Femur (tissue), 1 donor: ENCODE measurements at regions not wholly inside any gene's neighbourhood (a gene's known extent, or its start where the extent isn't known, plus 50 kb on each side); places are given as distances from the start of the nearest gene placed in this dataset.
"Not testable (repeated sequence)": the region's sequence is repeated elsewhere in the genome, so short reads cannot be mapped to it uniquely, and the experiment has no call there.

Experiments used
- DNase-seq: peaks from one replicate; pipeline ENCODE4 v3.0.0-alpha.2; 2017

GRCh38 chr5:175344331-175345195 lies 99.4 kb downstream of the DRD1 start:
- DNase-seq: no peak

GRCh38 chr5:175343308-175343707 lies 100.7 kb downstream of the DRD1 start:
- no peak for DNase-seq

GRCh38 chr5:175340180-175340579 lies 103.8 kb downstream of the DRD1 start:
- no peak for DNase-seq

- DNase-seq: no peak
These were observed 106.3 kb downstream of the DRD1 start for GRCh38 chr5:175337680-175338079.

GRCh38 chr5:175336781-175337180 lies 107.2 kb downstream of the DRD1 start:
- no peak for DNase-seq

GRCh38 chr5:175335691-175336090 lies 108.3 kb downstream of the DRD1 start:
- DNase-seq: no peak

- DNase-seq: not testable (repeated sequence)
These were observed 112.6 kb downstream of the DRD1 start for GRCh38 chr5:175331173-175332036.

GRCh38 chr5:175329976-175330375 lies 114.0 kb downstream of the DRD1 start:
- DNase-seq: no peak

GRCh38 chr5:175328687-175329086 lies 115.3 kb downstream of the DRD1 start:
- DNase-seq: no peak

- DNase-seq: no peak
These were observed 115.8 kb downstream of the DRD1 start for GRCh38 chr5:175328176-175328575.

GRCh38 chr5:175325681-175326080 lies 118.3 kb downstream of the DRD1 start:
- DNase-seq: no peak

GRCh38 chr5:175321927-175322532 lies 122.0 kb downstream of the DRD1 start:
- peak; percentile 23 for DNase-seq

GRCh38 chr5:175319199-175319598 lies 124.8 kb downstream of the DRD1 start:
- DNase-seq: no peak

GRCh38 chr5:175317872-175318271 lies 126.1 kb downstream of the DRD1 start:
- no peak for DNase-seq

GRCh38 chr5:175309218-175309810 lies 134.7 kb downstream of the DRD1 start:
- DNase-seq: no peak

GRCh38 chr5:175308701-175309100 lies 135.3 kb downstream of the DRD1 start:
- no peak for DNase-seq

- no peak for DNase-seq
These were observed 137.6 kb downstream of the DRD1 start for GRCh38 chr5:175306381-175306780.

GRCh38 chr5:175305251-175305650 lies 138.7 kb downstream of the DRD1 start:
- no peak for DNase-seq

- DNase-seq: no peak
These were observed 153.6 kb downstream of the DRD1 start for GRCh38 chr5:175290379-175290778.

GRCh38 chr5:175288048-175288621 lies 155.8 kb downstream of the DRD1 start:
- peak; percentile 40 for DNase-seq

GRCh38 chr5:175286981-175287380 lies 157.0 kb downstream of the DRD1 start:
- no peak for DNase-seq

GRCh38 chr5:175285261-175285660 lies 158.7 kb downstream of the DRD1 start:
- DNase-seq: no peak

- DNase-seq: no peak
These were observed 159.2 kb downstream of the DRD1 start for GRCh38 chr5:175284806-175285205.
